ENCODE measurements at regions not wholly inside any gene's neighbourhood (a gene's known extent, or its start where the extent isn't known, plus 50 kb on each side); places are given as distances from the start of the nearest gene placed in this dataset.

- DNase-seq = no peak
These were observed 103.7 kb upstream of the TAF1B start for GRCh38 chr2:9739531-9739964.

- no peak for DNase-seq
These were observed 102.7 kb upstream of the TAF1B start for GRCh38 chr2:9740382-9741073.

- DNase-seq = no peak
These were observed 102.2 kb upstream of the TAF1B start for GRCh38 chr2:9741110-9741509.

- DNase-seq = no peak
These were observed 100.7 kb upstream of the TAF1B start for GRCh38 chr2:9742601-9743000.

GRCh38 chr2:9744256-9745004 lies 98.8 kb upstream of the TAF1B start:
- no peak for DNase-seq

GRCh38 chr2:9745153-9745899 lies 97.9 kb upstream of the TAF1B start:
- DNase-seq = no peak

GRCh38 chr2:9747396-9747795 lies 95.9 kb upstream of the TAF1B start:
- DNase-seq = no peak

GRCh38 chr2:9748577-9748976 lies 94.7 kb upstream of the TAF1B start:
- DNase-seq = no peak

DNA sequence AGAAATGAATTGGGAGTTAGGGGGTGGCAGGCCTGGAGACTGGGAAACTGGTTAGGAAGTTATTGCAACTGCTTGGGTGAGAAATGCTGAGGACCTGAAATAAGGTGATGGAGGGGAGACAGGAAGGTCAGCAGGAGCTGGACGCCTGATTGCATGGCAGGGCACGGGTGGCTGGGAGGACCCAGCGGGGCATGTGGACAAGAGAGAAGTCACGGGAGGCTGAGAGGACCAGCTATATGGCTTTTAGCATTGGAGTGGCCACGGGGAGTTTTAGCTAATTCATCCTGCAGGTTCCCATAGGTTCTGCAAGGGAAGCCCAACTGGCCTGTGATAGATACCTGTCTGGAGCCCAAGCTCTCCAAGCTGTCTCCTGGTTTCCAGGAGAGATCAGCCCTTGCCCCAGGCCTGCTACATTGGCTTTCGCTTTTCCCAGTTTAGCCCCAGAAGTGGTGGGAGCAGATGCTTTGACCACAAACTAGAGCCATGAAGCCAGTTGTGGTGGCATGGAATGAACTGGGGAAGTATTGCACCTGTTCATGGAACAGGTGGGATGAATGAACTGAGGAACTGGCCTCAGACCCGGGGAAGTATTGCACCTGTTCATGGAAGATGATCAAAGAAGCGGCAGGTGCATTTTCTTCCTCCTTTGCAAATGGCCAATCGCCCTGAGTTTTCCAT lies 93.6 kb upstream of the TAF1B start:
- DNase-seq = no peak

- no peak for DNase-seq
These were observed 92.8 kb upstream of the TAF1B start for GRCh38 chr2:9750224-9751215.

GRCh38 chr2:9751831-9752230 lies 91.4 kb upstream of the TAF1B start:
- no peak for DNase-seq

GRCh38 chr2:9752441-9753275 lies 90.6 kb upstream of the TAF1B start:
- DNase-seq = no peak

GRCh38 chr2:9753276-9753600 lies 90.0 kb upstream of the TAF1B start:
- DNase-seq = peak; percentile 76

- DNase-seq = no peak
These were observed 89.4 kb upstream of the TAF1B start for GRCh38 chr2:9753665-9754531.

DNA sequence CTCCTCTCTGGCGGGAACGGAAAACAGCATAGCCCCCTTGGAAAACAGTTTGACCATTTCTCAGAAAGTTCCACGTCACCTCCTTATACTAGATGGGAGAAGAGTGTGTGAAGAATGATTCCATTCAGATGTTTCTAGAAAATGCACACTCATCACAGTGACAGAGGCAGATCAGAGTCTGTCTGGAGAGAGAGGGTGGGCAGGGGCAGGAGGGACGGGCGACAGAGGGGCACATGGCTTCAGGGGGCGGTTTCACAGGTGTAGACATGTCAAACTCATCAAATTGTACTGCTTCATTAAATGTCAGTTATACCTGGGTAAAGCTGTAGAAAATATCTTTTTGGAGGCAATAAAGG lies 88.8 kb upstream of the TAF1B start:
- no peak for DNase-seq

DNA sequence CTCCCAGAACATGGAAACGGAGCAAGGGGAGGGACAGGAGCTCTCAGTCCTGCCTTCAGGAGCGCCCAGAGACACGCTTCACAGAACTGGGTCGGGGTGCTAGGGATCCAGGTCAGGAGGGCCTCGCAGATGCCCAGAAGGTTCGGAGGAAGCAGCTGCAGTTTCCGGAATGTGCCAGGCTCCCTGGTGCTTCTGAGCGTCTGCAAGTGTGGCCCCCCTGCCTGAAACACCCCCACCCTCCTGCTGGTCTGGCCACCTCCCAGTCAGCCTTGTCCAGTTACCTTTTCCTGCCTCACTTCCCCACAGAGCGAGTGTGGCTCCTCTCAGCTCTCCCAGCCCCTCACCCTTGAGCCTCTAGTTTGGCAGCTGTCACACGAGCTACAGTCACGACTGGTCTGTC lies 88.3 kb upstream of the TAF1B start:
- no peak for DNase-seq

GRCh38 chr2:9755638-9756037 lies 87.6 kb upstream of the TAF1B start:
- no peak for DNase-seq

DNA sequence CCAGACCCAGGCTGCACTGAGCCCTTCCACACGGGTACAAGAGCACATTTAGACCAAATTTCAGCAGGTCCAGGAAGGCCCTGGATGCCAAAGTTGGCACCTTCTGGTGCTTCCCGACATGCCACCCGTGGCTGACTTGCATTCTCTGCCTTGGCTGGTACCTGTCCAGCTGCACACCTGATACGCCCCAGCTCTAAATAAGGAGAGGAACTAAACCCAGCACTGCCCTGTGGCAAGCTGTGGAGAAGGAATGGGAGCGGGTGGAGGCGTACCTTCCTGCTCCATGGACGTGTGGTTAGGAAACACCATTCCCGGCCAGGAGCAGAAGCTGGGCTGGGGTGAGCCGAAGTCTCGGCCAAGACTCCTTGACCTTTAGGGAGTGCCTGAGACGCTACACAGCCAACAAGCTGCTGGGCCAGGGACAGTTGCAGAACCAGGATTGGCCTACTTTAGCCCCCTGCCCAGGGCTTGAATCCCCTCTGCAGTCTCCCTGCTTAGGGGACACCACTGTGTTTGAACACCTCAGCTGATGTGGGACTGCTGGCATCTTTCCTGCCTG lies 86.5 kb upstream of the TAF1B start:
- no peak for DNase-seq

- peak; percentile 83 for DNase-seq
These were observed 85.6 kb upstream of the TAF1B start for GRCh38 chr2:9757501-9758264.
